GM12873 (cell line): ENCODE measurements at regions not wholly inside any gene's neighbourhood (a gene's known extent, or its start where the extent isn't known, plus 50 kb on each side); places are given as distances from the start of the nearest gene placed in this dataset.

Experiments used
- TF ChIP-seq, protein P1 (sequence below): IDR thresholded peaks from 2 replicates; pipeline ENCODE4 v1.5.1; 2012; ENCODE audit warnings: low read depth, mild to moderate bottlenecking, moderate library complexity, low read length, control low read depth; ENCODE audit not compliant: insufficient read depth; ENCODE audit errors: missing control alignments

DNA sequence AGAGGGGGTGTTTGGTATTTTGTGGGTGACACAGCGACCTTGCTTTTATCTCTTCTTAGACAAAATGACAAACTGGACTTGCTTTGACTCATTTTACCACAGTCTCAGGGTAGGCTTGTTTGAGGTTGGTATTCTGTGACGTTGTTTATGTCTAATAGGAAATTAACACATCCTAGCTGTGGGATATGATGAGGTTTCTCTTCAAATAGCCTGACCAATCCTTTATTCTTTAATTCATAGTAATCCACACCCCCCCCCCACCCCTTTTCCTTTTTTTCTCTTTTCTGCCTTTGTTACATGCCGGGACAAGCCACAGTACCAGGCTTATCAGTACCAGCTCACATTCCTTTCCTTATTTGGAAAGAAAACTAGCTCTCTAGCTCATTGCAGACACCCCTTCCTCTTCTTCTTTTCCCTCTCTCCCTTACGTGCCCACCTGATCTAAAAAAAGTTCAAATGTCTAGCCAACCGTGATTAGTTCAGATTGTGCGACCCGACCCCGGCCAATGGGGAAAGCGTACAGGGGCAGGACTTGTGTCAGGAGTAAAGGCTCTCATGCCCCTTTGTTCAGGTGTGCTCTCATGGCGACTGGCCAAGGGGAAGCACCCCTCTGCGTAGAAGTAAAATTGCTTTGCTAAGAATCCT lies 52.2 kb upstream of the PTPRM start:
- TF ChIP-seq, protein P1, sequence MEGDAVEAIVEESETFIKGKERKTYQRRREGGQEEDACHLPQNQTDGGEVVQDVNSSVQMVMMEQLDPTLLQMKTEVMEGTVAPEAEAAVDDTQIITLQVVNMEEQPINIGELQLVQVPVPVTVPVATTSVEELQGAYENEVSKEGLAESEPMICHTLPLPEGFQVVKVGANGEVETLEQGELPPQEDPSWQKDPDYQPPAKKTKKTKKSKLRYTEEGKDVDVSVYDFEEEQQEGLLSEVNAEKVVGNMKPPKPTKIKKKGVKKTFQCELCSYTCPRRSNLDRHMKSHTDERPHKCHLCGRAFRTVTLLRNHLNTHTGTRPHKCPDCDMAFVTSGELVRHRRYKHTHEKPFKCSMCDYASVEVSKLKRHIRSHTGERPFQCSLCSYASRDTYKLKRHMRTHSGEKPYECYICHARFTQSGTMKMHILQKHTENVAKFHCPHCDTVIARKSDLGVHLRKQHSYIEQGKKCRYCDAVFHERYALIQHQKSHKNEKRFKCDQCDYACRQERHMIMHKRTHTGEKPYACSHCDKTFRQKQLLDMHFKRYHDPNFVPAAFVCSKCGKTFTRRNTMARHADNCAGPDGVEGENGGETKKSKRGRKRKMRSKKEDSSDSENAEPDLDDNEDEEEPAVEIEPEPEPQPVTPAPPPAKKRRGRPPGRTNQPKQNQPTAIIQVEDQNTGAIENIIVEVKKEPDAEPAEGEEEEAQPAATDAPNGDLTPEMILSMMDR = no peak

- TF ChIP-seq, protein P1 = no peak
These were observed 50.6 kb upstream of the PTPRM start for GRCh38 chr18:7516266-7517117.
